ENCODE measurements at regions not wholly inside any gene's neighbourhood (a gene's known extent, or its start where the extent isn't known, plus 50 kb on each side); places are given as distances from the start of the nearest gene placed in this dataset.
"Not testable (repeated sequence)": the region's sequence is repeated elsewhere in the genome, so short reads cannot be mapped to it uniquely, and the experiment has no call there.

DNA sequence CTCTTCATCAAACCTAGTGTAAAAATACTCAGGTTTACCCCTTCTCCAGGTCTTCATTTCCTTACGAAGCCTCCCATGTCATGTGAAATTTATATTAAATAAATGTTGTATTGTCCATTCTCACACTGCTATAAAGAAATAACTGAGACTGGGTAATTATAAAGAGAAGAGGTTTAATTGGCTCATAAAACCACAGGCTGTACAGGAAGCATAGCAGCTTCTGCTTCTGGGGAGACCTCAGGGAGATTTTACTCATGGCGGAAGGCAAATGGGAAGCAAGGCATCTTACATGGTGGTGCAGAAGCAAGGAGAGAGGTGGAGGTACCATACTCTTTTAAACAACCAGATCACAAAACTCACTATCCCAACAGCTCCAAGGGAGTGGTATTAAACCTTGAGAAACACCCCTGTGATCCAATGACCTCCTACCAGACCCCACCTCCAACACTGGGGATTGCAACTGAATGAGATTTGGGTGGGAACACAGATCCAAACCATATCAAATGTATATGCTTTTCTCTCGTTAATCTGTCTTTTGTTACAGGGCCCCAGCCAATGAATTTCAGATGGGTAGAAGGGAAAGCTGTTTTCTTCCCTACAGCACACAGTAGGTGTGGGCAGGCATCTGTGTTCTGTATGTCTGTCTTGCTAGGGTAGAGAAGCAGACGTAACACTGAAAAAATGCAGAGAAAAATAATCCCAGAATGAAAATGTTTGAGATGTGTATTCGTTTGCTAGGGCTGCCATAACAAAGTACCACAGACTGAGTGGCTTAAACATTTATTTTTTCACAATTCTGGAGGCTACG, 88.0 kb upstream of the BTN3A2 start:
- H3K79me2 ChIP-seq (replicated peaks; ENCODE audit: insufficient read depth, low read length), result no peaks in the 10 kb centered on the region
- no peak overlapping the region for H3K4me2 ChIP-seq (ENCODE audit: low read length)
- no peaks in the 10 kb centered on the region for H3F3A ChIP-seq (ENCODE audit: insufficient read depth, low read length, poor library complexity, severe bottlenecking)
- TF ChIP-seq REST (IDR thresholded peaks at IDR 0.05; ENCODE audit: borderline replicate concordance), result no peak
- no peak for TF ChIP-seq EP300 (conservative IDR thresholded peaks at IDR 0.05; ENCODE audit: poor library complexity, severe bottlenecking)
- TF ChIP-seq RAD21 (conservative IDR thresholded peaks at IDR 0.05), result no peak
- no peak for TF ChIP-seq SMC3 (conservative IDR thresholded peaks at IDR 0.05; ENCODE audit: poor library complexity)
- TF ChIP-seq EZH2 (IDR thresholded peaks at IDR 0.05; ENCODE audit: borderline replicate concordance, insufficient read depth, low read length, poor library complexity, severe bottlenecking), result no peak
- no peak for TF ChIP-seq TAF1 (IDR thresholded peaks at IDR 0.05; ENCODE audit: low read depth)
- no peak for TF ChIP-seq MXI1 (conservative IDR thresholded peaks at IDR 0.05; ENCODE audit: poor library complexity, severe bottlenecking)
- no peak for TF ChIP-seq POLR2AphosphoS5 (IDR thresholded peaks at IDR 0.05)
- TF ChIP-seq, protein P1, sequence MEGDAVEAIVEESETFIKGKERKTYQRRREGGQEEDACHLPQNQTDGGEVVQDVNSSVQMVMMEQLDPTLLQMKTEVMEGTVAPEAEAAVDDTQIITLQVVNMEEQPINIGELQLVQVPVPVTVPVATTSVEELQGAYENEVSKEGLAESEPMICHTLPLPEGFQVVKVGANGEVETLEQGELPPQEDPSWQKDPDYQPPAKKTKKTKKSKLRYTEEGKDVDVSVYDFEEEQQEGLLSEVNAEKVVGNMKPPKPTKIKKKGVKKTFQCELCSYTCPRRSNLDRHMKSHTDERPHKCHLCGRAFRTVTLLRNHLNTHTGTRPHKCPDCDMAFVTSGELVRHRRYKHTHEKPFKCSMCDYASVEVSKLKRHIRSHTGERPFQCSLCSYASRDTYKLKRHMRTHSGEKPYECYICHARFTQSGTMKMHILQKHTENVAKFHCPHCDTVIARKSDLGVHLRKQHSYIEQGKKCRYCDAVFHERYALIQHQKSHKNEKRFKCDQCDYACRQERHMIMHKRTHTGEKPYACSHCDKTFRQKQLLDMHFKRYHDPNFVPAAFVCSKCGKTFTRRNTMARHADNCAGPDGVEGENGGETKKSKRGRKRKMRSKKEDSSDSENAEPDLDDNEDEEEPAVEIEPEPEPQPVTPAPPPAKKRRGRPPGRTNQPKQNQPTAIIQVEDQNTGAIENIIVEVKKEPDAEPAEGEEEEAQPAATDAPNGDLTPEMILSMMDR (IDR thresholded peaks at IDR 0.05; ENCODE audit: poor library complexity, severe bottlenecking), result no peak
- H3K9me2 ChIP-seq (ENCODE audit: insufficient read depth, low read length), result no peaks in the 10 kb centered on the region
- H3K27ac ChIP-seq (ENCODE audit: low read length), result no peak overlapping the region
- H3K36me3 ChIP-seq (ENCODE audit: insufficient read depth, low read length), result no peaks in the 10 kb centered on the region
- no peak overlapping the region for H3K4me3 ChIP-seq (ENCODE audit: low read length)
- H3K9ac ChIP-seq (ENCODE audit: low read length), result no peak overlapping the region
- peaks cover 21% of the 10 kb centered on the region for H3K27me3 ChIP-seq (ENCODE audit: insufficient read depth, low read depth, low read length)
- H3K9me3 ChIP-seq (ENCODE audit: low read length), result no peaks in the 10 kb centered on the region
- no peaks in the 10 kb centered on the region for H4K20me1 ChIP-seq (ENCODE audit: insufficient read depth)
- no peak overlapping the region for H2AFZ ChIP-seq (ENCODE audit: low read depth, low read length)

- H3K4me3 ChIP-seq (ENCODE audit: low read length), result no peak overlapping the region
- no peaks in the 10 kb centered on the region for H3K9me2 ChIP-seq (ENCODE audit: insufficient read depth, low read length)
- no peak overlapping the region for H2AFZ ChIP-seq (ENCODE audit: low read depth, low read length)
- no peak overlapping the region for H3K27ac ChIP-seq (ENCODE audit: low read length)
- H4K20me1 ChIP-seq (ENCODE audit: insufficient read depth), result no peaks in the 10 kb centered on the region
- no peaks in the 10 kb centered on the region for H3K36me3 ChIP-seq (ENCODE audit: insufficient read depth, low read length)
- TF ChIP-seq TAF1 (IDR thresholded peaks at IDR 0.05; ENCODE audit: low read depth) (no peak), POLR2AphosphoS5 (IDR thresholded peaks at IDR 0.05) (no peak), EP300 (conservative IDR thresholded peaks at IDR 0.05; ENCODE audit: poor library complexity, severe bottlenecking) (no peak), MXI1 (conservative IDR thresholded peaks at IDR 0.05; ENCODE audit: poor library complexity, severe bottlenecking) (no peak), REST (IDR thresholded peaks at IDR 0.05; ENCODE audit: borderline replicate concordance) (no peak), SMC3 (conservative IDR thresholded peaks at IDR 0.05; ENCODE audit: poor library complexity) (no peak), EZH2 (IDR thresholded peaks at IDR 0.05; ENCODE audit: borderline replicate concordance, insufficient read depth, low read length, poor library complexity, severe bottlenecking) (no peak), RAD21 (conservative IDR thresholded peaks at IDR 0.05) (no peak)
- TF ChIP-seq, protein P1 (IDR thresholded peaks at IDR 0.05; ENCODE audit: poor library complexity, severe bottlenecking), result no peak
- no peaks in the 10 kb centered on the region for H3K79me2 ChIP-seq (replicated peaks; ENCODE audit: insufficient read depth, low read length)
- H3K4me2 ChIP-seq (ENCODE audit: low read length), result no peak overlapping the region
- H3K9ac ChIP-seq (ENCODE audit: low read length), result no peak overlapping the region
- peaks cover 7% of the 10 kb centered on the region for H3K27me3 ChIP-seq (ENCODE audit: insufficient read depth, low read depth, low read length)
- H3K9me3 ChIP-seq (ENCODE audit: low read length), result no peaks in the 10 kb centered on the region
- peaks cover 3% of the 10 kb centered on the region for H3F3A ChIP-seq (ENCODE audit: insufficient read depth, low read length, poor library complexity, severe bottlenecking)
These were observed 86.5 kb upstream of the BTN3A2 start for GRCh38 chr6:26278536-26278935.

DNA sequence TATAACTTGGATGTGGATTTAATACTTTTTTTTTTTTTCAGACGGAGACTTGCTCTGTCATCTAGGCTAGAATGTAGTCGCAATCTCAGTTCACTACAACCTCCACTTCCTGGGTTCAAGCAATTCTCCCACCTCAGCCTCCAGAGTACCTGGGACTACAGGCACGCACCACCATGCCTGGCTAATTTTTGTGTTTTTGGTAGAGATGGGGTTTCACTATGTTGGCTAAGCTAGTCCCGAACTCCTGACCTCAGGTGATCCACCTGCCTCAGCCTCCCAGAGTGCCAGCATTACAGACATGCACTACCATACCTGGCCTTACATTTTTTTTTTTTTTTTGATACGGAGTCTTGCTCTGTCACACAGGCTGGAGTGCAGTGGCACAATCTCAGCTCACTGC, 85.6 kb upstream of the BTN3A2 start:
- H2AFZ ChIP-seq (ENCODE audit: low read depth, low read length); H3K36me3 ChIP-seq (ENCODE audit: insufficient read depth, low read length); H3F3A ChIP-seq (ENCODE audit: insufficient read depth, low read length, poor library complexity, severe bottlenecking); H3K4me2 ChIP-seq (ENCODE audit: low read length); H4K20me1 ChIP-seq (ENCODE audit: insufficient read depth); H3K27ac ChIP-seq (ENCODE audit: low read length); H3K9me2 ChIP-seq (ENCODE audit: insufficient read depth, low read length); H3K79me2 ChIP-seq (replicated peaks; ENCODE audit: insufficient read depth, low read length); H3K4me3 ChIP-seq (ENCODE audit: low read length); H3K27me3 ChIP-seq (ENCODE audit: insufficient read depth, low read depth, low read length); H3K9me3 ChIP-seq (ENCODE audit: low read length); H3K9ac ChIP-seq (ENCODE audit: low read length): not testable (repeated sequence)
